ENCODE measurements at regions not wholly inside any gene's neighbourhood (a gene's known extent, or its start where the extent isn't known, plus 50 kb on each side); places are given as distances from the start of the nearest gene placed in this dataset.

DNA sequence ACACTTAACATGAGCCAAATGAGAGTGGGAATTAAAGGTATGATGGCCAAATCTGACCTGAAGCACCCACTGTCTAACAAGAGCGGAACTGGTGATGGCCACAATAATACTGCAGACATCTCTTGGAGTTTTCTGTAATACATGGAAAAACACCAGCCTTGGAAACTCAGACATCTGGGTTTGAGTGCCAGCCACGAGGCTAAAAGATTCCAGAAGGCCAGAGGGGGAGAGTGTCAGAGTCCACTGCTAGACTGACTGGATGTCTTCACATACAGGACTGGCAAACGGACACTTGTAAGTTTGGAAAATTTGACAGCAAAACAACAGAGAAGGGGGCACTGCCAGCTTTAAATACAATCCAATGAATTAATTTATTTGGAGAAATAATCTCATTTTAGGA lies 175.1 kb downstream of the ADSS2 start:
- TF ChIP-seq, protein P1, sequence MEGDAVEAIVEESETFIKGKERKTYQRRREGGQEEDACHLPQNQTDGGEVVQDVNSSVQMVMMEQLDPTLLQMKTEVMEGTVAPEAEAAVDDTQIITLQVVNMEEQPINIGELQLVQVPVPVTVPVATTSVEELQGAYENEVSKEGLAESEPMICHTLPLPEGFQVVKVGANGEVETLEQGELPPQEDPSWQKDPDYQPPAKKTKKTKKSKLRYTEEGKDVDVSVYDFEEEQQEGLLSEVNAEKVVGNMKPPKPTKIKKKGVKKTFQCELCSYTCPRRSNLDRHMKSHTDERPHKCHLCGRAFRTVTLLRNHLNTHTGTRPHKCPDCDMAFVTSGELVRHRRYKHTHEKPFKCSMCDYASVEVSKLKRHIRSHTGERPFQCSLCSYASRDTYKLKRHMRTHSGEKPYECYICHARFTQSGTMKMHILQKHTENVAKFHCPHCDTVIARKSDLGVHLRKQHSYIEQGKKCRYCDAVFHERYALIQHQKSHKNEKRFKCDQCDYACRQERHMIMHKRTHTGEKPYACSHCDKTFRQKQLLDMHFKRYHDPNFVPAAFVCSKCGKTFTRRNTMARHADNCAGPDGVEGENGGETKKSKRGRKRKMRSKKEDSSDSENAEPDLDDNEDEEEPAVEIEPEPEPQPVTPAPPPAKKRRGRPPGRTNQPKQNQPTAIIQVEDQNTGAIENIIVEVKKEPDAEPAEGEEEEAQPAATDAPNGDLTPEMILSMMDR (IDR thresholded peaks at IDR 0.05), result no peak
- TF ChIP-seq POLR2A (IDR thresholded peaks at IDR 0.05), result no peak
- no peak for TF ChIP-seq POLR2AphosphoS5 (IDR thresholded peaks at IDR 0.05)

Data from prostate gland (tissue), 2 donors.